NT2/D1 (cell line): ENCODE measurements at regions not wholly inside any gene's neighbourhood (a gene's known extent, or its start where the extent isn't known, plus 50 kb on each side); places are given as distances from the start of the nearest gene placed in this dataset.

Experiments used
- YY1 ChIP-seq: IDR thresholded peaks from 2 replicates; pipeline ENCODE4 v1.6.1; 2011; ENCODE audit not compliant: insufficient read length, insufficient read depth
- ZNF274 ChIP-seq: IDR thresholded peaks from 2 replicates; pipeline ENCODE4 v1.6.1; 2011; ENCODE audit warnings: mild to moderate bottlenecking, low read depth, low read length

- no peak for TF ChIP-seq YY1
- TF ChIP-seq ZNF274 = no peak
Measured at GRCh38 chr6:43936476-43936875, 166.5 kb downstream of the VEGFA start.
